ENCODE measurements at regions not wholly inside any gene's neighbourhood (a gene's known extent, or its start where the extent isn't known, plus 50 kb on each side); places are given as distances from the start of the nearest gene placed in this dataset.

- no peaks in the 10 kb centered on the region for H3K36me3 ChIP-seq (ENCODE audit: control insufficient read depth in 4 of 4, insufficient read depth in 3 of 4, low read depth in 1 of 4, low read length in 3 of 4)
- WGBS: 69% methylated on average over 5 of the region's 5 CpGs
- H3K9me3 ChIP-seq (ENCODE audit: control insufficient read depth in 4 of 4, low read length in 3 of 4): no peaks in the 10 kb centered on the region
- H3K27me3 ChIP-seq (ENCODE audit: control insufficient read depth in 4 of 4, insufficient read depth in 4 of 4, low read length in 3 of 4): no peaks in the 10 kb centered on the region
- TF ChIP-seq HNF4A (conservative IDR thresholded peaks at IDR 0.05): no peak
- no peak for TF ChIP-seq ATF3 (IDR thresholded peaks at IDR 0.05)
- TF ChIP-seq SP1 (IDR thresholded peaks at IDR 0.05): no peak
- TF ChIP-seq GABPA (IDR thresholded peaks at IDR 0.05 in 1 of 2, conservative IDR thresholded peaks at IDR 0.05 in 1 of 2): no peak
- no peak for TF ChIP-seq FOXA2 (IDR thresholded peaks at IDR 0.05)
- no peak for TF ChIP-seq JUND (IDR thresholded peaks at IDR 0.05)
- no peak for TF ChIP-seq YY1 (IDR thresholded peaks at IDR 0.05)
- no peak for TF ChIP-seq REST (IDR thresholded peaks at IDR 0.05)
- no peak for TF ChIP-seq CTCF (IDR thresholded peaks at IDR 0.05; ENCODE audit: low read depth, low read length, missing input control)
- TF ChIP-seq NR2F2 (IDR thresholded peaks at IDR 0.05): no peak
- no peak for TF ChIP-seq FOXA1 (IDR thresholded peaks at IDR 0.05)
- TF ChIP-seq EGR1 (IDR thresholded peaks at IDR 0.05; ENCODE audit: low read depth in 2 of 2): no peak
- H3K27ac ChIP-seq (ENCODE audit: low read depth in 1 of 2, low read length in 2 of 2): no peak overlapping the region
- H3K4me1 ChIP-seq (ENCODE audit: control insufficient read depth in 4 of 4, insufficient read depth in 4 of 4, low read length in 3 of 4): no peaks in the 10 kb centered on the region
- no peak overlapping the region for H3K9ac ChIP-seq (ENCODE audit: low read depth in 1 of 2, low read length in 2 of 2)
- no peak for DNase-seq (ENCODE audit: low spot score)
- no peak overlapping the region for H3K4me3 ChIP-seq (ENCODE audit: low read depth in 1 of 3, low read length in 3 of 3)
These were observed 99.0 kb downstream of the ZBTB18 start for GRCh38 chr1:244150071-244150470.

GRCh38 chr1:244150665-244151064 lies 99.6 kb downstream of the ZBTB18 start:
- Histone ChIP-seq H3K4me3 (ENCODE audit: low read depth in 1 of 3, low read length in 3 of 3) (no peak overlapping the region), H3K9ac (ENCODE audit: low read depth in 1 of 2, low read length in 2 of 2) (no peak overlapping the region), H3K4me1 (ENCODE audit: control insufficient read depth in 4 of 4, insufficient read depth in 4 of 4, low read length in 3 of 4) (no peaks in the 10 kb centered on the region), H3K27me3 (ENCODE audit: control insufficient read depth in 4 of 4, insufficient read depth in 4 of 4, low read length in 3 of 4) (no peaks in the 10 kb centered on the region), H3K9me3 (ENCODE audit: control insufficient read depth in 4 of 4, low read length in 3 of 4) (no peaks in the 10 kb centered on the region), H3K27ac (ENCODE audit: low read depth in 1 of 2, low read length in 2 of 2) (no peak overlapping the region), H3K36me3 (ENCODE audit: control insufficient read depth in 4 of 4, insufficient read depth in 3 of 4, low read depth in 1 of 4, low read length in 3 of 4) (no peaks in the 10 kb centered on the region)
- WGBS: 79% methylated on average over 4 of the region's 4 CpGs
- DNase-seq (ENCODE audit: low spot score): no peak
- TF ChIP-seq YY1 (IDR thresholded peaks at IDR 0.05) (no peak), ATF3 (IDR thresholded peaks at IDR 0.05) (no peak), RAD21 (IDR thresholded peaks at IDR 0.05) (no peak), HNF4G (IDR thresholded peaks at IDR 0.05) (no peak), SP1 (IDR thresholded peaks at IDR 0.05) (no peak), FOXA2 (IDR thresholded peaks at IDR 0.05) (no peak), ZBTB33 (IDR thresholded peaks at IDR 0.05) (no peak), HNF4A (conservative IDR thresholded peaks at IDR 0.05) (no peak), TAF1 (conservative IDR thresholded peaks at IDR 0.05) (no peak), MAX (IDR thresholded peaks at IDR 0.05) (no peak), EGR1 (IDR thresholded peaks at IDR 0.05; ENCODE audit: low read depth in 2 of 2) (no peak), GABPA (IDR thresholded peaks at IDR 0.05 in 1 of 2, conservative IDR thresholded peaks at IDR 0.05 in 1 of 2) (no peak), CTCF (IDR thresholded peaks at IDR 0.05; ENCODE audit: low read depth, low read length, missing input control) (no peak), RXRA (IDR thresholded peaks at IDR 0.05) (no peak)

Data from liver (tissue), 8 donors.